DND-41 (cell line): ENCODE measurements at regions not wholly inside any gene's neighbourhood (a gene's known extent, or its start where the extent isn't known, plus 50 kb on each side); places are given as distances from the start of the nearest gene placed in this dataset.

Experiments used
- ATAC-seq: fragments of 200-7000 bp; cut with Tn5 transposase; 3 replicates; pipeline ENCODE4 v1.9.1; 2021; ENCODE audit warnings: low read depth; ENCODE audit not compliant: insufficient read depth
- DNase-seq: peaks from one replicate; pipeline ENCODE4 v3.0.0-alpha.2; 2020
- H2AFZ ChIP-seq: 2 replicates; pipeline ENCODE4 v1.6.0; 2012; ENCODE audit warnings: low read depth, low read length
- H3K27ac ChIP-seq: 2 replicates; pipeline ENCODE4 v1.5.1; 2012; ENCODE audit warnings: low read length, inconsistent platforms
- H3K27me3 ChIP-seq: fragments of 200-600 bp; sonication (generic); 2 replicates; pipeline ENCODE4 v1.6.0; 2012; ENCODE audit warnings: low read length, mild to moderate bottlenecking, inconsistent platforms; ENCODE audit not compliant: insufficient read depth, poor library complexity
- H3K36me3 ChIP-seq: 2 replicates; pipeline ENCODE4 v1.5.1; 2012; ENCODE audit warnings: low read length, inconsistent platforms; ENCODE audit not compliant: insufficient read depth
- H3K4me1 ChIP-seq: 2 replicates; pipeline ENCODE4 v1.5.1; 2012; ENCODE audit warnings: mild to moderate bottlenecking, low read length; ENCODE audit not compliant: insufficient read depth
- H3K4me2 ChIP-seq: 2 replicates; pipeline ENCODE4 v1.6.0; 2012; ENCODE audit warnings: mild to moderate bottlenecking, moderate library complexity, low read length, inconsistent platforms; ENCODE audit not compliant: insufficient read depth
- H3K4me3 ChIP-seq, 2 experiments: fragments of 200-600 bp in 1 of 2; shearing (Covaris generic) in 1 of 2; 2 replicates each; pipeline ENCODE4 v1.5.1; 2012 to 2016; ENCODE audit warnings: inconsistent platforms in 2 of 2, low read length in 2 of 2, mild to moderate bottlenecking in 2 of 2, low read depth in 1 of 2, moderate library complexity in 1 of 2
- H3K79me2 ChIP-seq: 2 replicates; pipeline ENCODE4 v1.6.0; 2012; ENCODE audit warnings: low read length, inconsistent platforms; ENCODE audit not compliant: insufficient read depth
- H3K9ac ChIP-seq: 2 replicates; pipeline ENCODE4 v1.6.0; 2012; ENCODE audit warnings: low read depth, mild to moderate bottlenecking, inconsistent platforms, low read length, moderate library complexity
- H3K9me3 ChIP-seq: 2 replicates; pipeline ENCODE4 v1.5.1; 2012; ENCODE audit warnings: low read length, moderate library complexity, mild to moderate bottlenecking, inconsistent platforms; ENCODE audit not compliant: insufficient read depth, severe bottlenecking
- H4K20me1 ChIP-seq: 2 replicates; pipeline ENCODE4 v1.6.0; 2012; ENCODE audit warnings: low read length; ENCODE audit not compliant: insufficient read depth
- CTCF ChIP-seq: IDR thresholded peaks from 2 replicates; pipeline ENCODE4 v1.5.1; 2012; ENCODE audit warnings: borderline replicate concordance, low read length, moderate library complexity, mild to moderate bottlenecking; ENCODE audit not compliant: poor library complexity, severe bottlenecking; ENCODE audit errors: extremely low read depth
- EZH2 ChIP-seq: IDR thresholded peaks from 3 replicates; pipeline ENCODE4 v1.6.1; 2012; ENCODE audit warnings: borderline replicate concordance, low read depth, mild to moderate bottlenecking, moderate library complexity, low read length, inconsistent platforms; ENCODE audit not compliant: severe bottlenecking

- DNase-seq (no peak), ATAC-seq (no peak)
- Histone ChIP-seq H3K4me1 (peaks cover 10% of the 10 kb centered on the region), H3K4me3 (no peak overlapping the region), H3K27ac (no peak overlapping the region), H3K9ac (no peak overlapping the region), H3K79me2 (no peaks in the 10 kb centered on the region), H4K20me1 (no peaks in the 10 kb centered on the region), H3K4me2 (no peak overlapping the region), H3K9me3 (no peaks in the 10 kb centered on the region), H3K27me3 (no peaks in the 10 kb centered on the region), H3K36me3 (no peaks in the 10 kb centered on the region), H2AFZ (no peak overlapping the region)
- TF ChIP-seq EZH2 = no peak
- TF ChIP-seq CTCF = no peak
Measured at GRCh38 chr1:213675043-213675442, 312.7 kb upstream of the PROX1 start.

GRCh38 chr1:213676736-213677135 is 311.0 kb upstream of the PROX1 start:
- Histone ChIP-seq H3K4me3 (no peak overlapping the region), H4K20me1 (no peaks in the 10 kb centered on the region), H3K27ac (no peak overlapping the region), H3K79me2 (no peaks in the 10 kb centered on the region), H3K36me3 (no peaks in the 10 kb centered on the region), H2AFZ (no peak overlapping the region), H3K4me1 (no peaks in the 10 kb centered on the region), H3K9me3 (no peaks in the 10 kb centered on the region), H3K4me2 (no peak overlapping the region), H3K9ac (no peak overlapping the region), H3K27me3 (no peaks in the 10 kb centered on the region)
- DNase-seq = no peak
- no peak for TF ChIP-seq CTCF
- no peak for TF ChIP-seq EZH2
- no peak for ATAC-seq

GRCh38 chr1:213678348-213678747 is 309.4 kb upstream of the PROX1 start:
- no peaks in the 10 kb centered on the region for H3K36me3 ChIP-seq
- ATAC-seq = no peak
- no peak for DNase-seq
- no peak overlapping the region for H3K4me2 ChIP-seq
- H3K27me3 ChIP-seq = no peaks in the 10 kb centered on the region
- no peak overlapping the region for H2AFZ ChIP-seq
- no peaks in the 10 kb centered on the region for H3K9me3 ChIP-seq
- no peaks in the 10 kb centered on the region for H3K4me1 ChIP-seq
- H3K9ac ChIP-seq = no peak overlapping the region
- no peaks in the 10 kb centered on the region for H3K79me2 ChIP-seq
- H3K4me3 ChIP-seq = no peak overlapping the region
- no peak for TF ChIP-seq CTCF
- TF ChIP-seq EZH2 = no peak
- no peak overlapping the region for H3K27ac ChIP-seq
- H4K20me1 ChIP-seq = no peaks in the 10 kb centered on the region

- Histone ChIP-seq H4K20me1 (no peaks in the 10 kb centered on the region), H3K27ac (no peak overlapping the region), H3K36me3 (no peaks in the 10 kb centered on the region), H3K9me3 (no peaks in the 10 kb centered on the region), H3K4me1 (no peaks in the 10 kb centered on the region), H3K79me2 (no peaks in the 10 kb centered on the region), H3K4me3 (no peak overlapping the region), H2AFZ (no peak overlapping the region), H3K27me3 (no peaks in the 10 kb centered on the region), H3K4me2 (no peak overlapping the region), H3K9ac (no peak overlapping the region)
- no peak for TF ChIP-seq CTCF
- TF ChIP-seq EZH2 = no peak
- DNase-seq (no peak), ATAC-seq (no peak)
Measured at GRCh38 chr1:213678753-213679152, 309.0 kb upstream of the PROX1 start.
